ENCODE measurements at regions not wholly inside any gene's neighbourhood (a gene's known extent, or its start where the extent isn't known, plus 50 kb on each side); places are given as distances from the start of the nearest gene placed in this dataset.

DNA sequence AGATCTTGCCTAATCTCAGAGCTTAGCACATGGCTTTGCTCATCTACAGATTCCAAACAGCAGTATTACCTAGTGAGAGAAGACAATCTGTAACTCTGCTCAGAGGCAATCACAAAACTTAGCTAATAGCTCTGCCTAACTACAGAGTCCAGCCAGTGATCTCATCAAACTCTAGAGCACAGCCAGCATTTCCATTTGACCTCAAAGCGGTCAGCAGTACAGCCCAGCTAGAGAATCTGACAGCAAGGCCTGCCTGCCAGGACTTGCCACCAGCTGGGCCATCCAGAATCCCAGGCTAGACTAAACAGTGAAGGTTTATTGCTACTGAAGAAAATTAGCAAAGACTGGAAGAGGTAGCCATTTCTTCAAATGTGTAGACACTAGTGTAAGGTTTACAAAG lies 217.9 kb upstream of the VLDLR start:
- H3K4me3 ChIP-seq (replicated peaks; ENCODE audit: low read depth, low read length) = no peak overlapping the region
- no peak for DNase-seq (ENCODE audit: extremely low read depth, low read depth)
- TF ChIP-seq, protein P1, sequence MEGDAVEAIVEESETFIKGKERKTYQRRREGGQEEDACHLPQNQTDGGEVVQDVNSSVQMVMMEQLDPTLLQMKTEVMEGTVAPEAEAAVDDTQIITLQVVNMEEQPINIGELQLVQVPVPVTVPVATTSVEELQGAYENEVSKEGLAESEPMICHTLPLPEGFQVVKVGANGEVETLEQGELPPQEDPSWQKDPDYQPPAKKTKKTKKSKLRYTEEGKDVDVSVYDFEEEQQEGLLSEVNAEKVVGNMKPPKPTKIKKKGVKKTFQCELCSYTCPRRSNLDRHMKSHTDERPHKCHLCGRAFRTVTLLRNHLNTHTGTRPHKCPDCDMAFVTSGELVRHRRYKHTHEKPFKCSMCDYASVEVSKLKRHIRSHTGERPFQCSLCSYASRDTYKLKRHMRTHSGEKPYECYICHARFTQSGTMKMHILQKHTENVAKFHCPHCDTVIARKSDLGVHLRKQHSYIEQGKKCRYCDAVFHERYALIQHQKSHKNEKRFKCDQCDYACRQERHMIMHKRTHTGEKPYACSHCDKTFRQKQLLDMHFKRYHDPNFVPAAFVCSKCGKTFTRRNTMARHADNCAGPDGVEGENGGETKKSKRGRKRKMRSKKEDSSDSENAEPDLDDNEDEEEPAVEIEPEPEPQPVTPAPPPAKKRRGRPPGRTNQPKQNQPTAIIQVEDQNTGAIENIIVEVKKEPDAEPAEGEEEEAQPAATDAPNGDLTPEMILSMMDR (IDR thresholded peaks at IDR 0.05; ENCODE audit: low read depth, low read length, missing control alignments) = no peak

DNA sequence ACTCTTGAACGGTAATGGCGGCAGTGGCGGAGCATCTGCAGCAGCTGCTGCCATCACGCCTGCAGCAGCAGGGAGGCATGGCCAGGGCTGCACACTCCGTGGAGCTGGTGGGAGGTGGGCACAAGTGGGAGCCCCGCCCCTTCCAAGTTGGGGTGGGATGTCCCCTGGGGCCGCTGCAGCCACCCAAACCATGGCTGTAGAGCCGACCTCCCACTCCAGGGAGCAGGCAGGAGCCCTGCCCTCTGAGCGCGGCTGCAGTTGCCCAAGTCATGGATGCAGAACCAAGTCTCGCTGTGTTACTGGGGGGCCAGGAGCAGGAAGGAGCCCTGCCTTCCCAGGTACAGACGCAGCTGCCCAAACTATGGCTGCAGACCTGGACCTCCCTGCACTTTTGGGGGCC lies 215.3 kb upstream of the VLDLR start:
- TF ChIP-seq, protein P1 (IDR thresholded peaks at IDR 0.05; ENCODE audit: low read depth, low read length, missing control alignments) = no peak

GRCh38 chr9:2407450-2407849 lies 214.1 kb upstream of the VLDLR start:
- no peak overlapping the region for H3K4me3 ChIP-seq (replicated peaks; ENCODE audit: low read depth, low read length)
- TF ChIP-seq, protein P1 (IDR thresholded peaks at IDR 0.05; ENCODE audit: low read depth, low read length, missing control alignments) = no peak

More for the DNA sequence above, 215.3 kb upstream of the VLDLR start:
- DNase-seq (ENCODE audit: extremely low read depth, low read depth) = no peak
- H3K4me3 ChIP-seq (replicated peaks; ENCODE audit: low read depth, low read length) = no peak overlapping the region

DNA sequence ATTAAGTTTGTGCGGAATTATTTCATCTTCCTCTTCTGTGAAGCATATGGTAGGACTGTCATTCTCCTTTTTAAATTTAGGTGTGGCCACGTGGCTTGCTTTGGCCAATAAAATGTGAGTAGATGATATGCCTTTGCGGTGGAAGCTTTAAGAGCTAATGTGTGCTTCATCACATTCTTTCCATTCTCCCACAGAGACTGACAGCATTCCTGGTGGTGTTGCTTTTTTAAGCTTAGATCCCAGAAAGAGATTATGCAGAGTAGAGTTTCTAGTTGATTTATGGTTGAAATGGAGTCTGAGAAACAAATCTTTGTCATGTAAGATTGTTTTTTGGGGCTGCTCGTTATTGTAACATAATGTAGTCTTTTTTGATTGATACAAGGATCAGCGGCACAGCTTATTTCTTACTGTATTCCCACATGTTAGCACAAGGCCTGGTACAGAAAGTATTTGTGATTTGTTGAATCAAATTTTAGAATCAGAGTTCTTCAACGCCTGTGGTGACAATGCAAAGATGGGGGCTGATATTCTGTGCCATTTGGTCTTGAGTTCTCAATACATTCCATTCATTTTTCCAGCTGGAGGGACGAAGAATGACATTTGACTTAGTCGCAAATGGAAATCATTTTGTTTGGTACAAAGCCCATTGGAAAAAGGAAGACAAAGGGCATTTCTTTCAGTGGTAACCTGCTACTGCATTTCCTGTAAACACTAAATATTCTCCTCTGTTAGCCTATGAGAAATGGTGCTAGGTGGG lies 209.9 kb upstream of the VLDLR start:
- TF ChIP-seq, protein P1 (IDR thresholded peaks at IDR 0.05; ENCODE audit: low read depth, low read length, missing control alignments) = no peak
- no peak for DNase-seq (ENCODE audit: extremely low read depth, low read depth)
- H3K4me3 ChIP-seq (replicated peaks; ENCODE audit: low read depth, low read length) = no peak overlapping the region

More at GRCh38 chr9:2407450-2407849, 214.1 kb upstream of the VLDLR start:
- DNase-seq (ENCODE audit: extremely low read depth, low read depth) = no peak

GRCh38 chr9:2413160-2413805 lies 208.3 kb upstream of the VLDLR start:
- TF ChIP-seq, protein P1 (IDR thresholded peaks at IDR 0.05; ENCODE audit: low read depth, low read length, missing control alignments) = no peak
- DNase-seq (ENCODE audit: extremely low read depth, low read depth) = no peak
- no peak overlapping the region for H3K4me3 ChIP-seq (replicated peaks; ENCODE audit: low read depth, low read length)

DNA sequence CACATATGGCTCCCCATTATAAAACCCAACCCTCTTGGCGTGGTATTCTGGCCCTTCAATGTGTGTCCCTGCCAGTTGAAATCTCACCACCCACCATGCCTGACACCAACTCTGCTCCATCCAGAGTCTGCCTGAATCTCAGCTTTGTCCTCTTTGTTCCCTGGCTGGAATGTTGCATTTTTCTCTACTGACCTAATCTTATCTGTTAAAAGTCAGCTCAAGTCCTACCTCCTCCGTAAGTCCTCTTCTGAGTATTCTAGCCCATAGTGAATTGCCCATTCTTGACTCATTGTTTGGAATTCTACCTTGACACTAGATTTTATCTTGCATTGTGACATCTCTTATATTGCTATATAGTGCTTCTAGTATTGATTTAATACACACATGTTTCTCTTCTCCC lies 207.1 kb upstream of the VLDLR start:
- DNase-seq (ENCODE audit: extremely low read depth, low read depth) = no peak
- H3K4me3 ChIP-seq (replicated peaks; ENCODE audit: low read depth, low read length) = no peak overlapping the region
- TF ChIP-seq, protein P1 (IDR thresholded peaks at IDR 0.05; ENCODE audit: low read depth, low read length, missing control alignments) = no peak
